Smooth muscle cell (in vitro differentiated cells): ENCODE measurements at regions not wholly inside any gene's neighbourhood (a gene's known extent, or its start where the extent isn't known, plus 50 kb on each side); places are given as distances from the start of the nearest gene placed in this dataset.

Experiments used
- DNase-seq: peaks from one replicate; lab custom pipeline; 2025; ENCODE audit not compliant: unreplicated experiment; lab: John Stamatoyannopoulos, UW
- H2AFZ ChIP-seq: fragments of 200-600 bp; sonication (generic); 2 replicates; pipeline ENCODE4 v1.6.0; 2016; ENCODE audit warnings: antibody characterized with exemption, low read depth, mild to moderate bottlenecking
- H3F3A ChIP-seq: fragments of 200-600 bp; sonication (generic); 2 replicates; pipeline ENCODE4 v1.6.0; 2017; ENCODE audit warnings: antibody characterized with exemption, low read depth
- H3K27ac ChIP-seq: fragments of 200-600 bp; sonication (generic); 2 replicates; pipeline ENCODE4 v1.5.1; 2016; ENCODE audit warnings: low read depth, mild to moderate bottlenecking
- H3K27me3 ChIP-seq: fragments of 200-600 bp; sonication (generic); 2 replicates; pipeline ENCODE4 v1.6.1; 2016; ENCODE audit warnings: low read depth, mild to moderate bottlenecking
- H3K36me3 ChIP-seq: fragments of 200-600 bp; sonication (generic); 2 replicates; pipeline ENCODE4 v1.5.1; 2016; ENCODE audit warnings: low read depth
- H3K4me1 ChIP-seq: fragments of 200-600 bp; sonication (generic); 2 replicates; pipeline ENCODE4 v1.5.1; 2016; ENCODE audit warnings: low read depth
- H3K4me2 ChIP-seq: fragments of 200-600 bp; sonication (generic); 2 replicates; pipeline ENCODE4 v1.6.0; 2016; ENCODE audit warnings: mild to moderate bottlenecking
- H3K4me3 ChIP-seq: fragments of 200-600 bp; sonication (generic); 2 replicates; pipeline ENCODE4 v1.5.1; 2016; ENCODE audit warnings: mild to moderate bottlenecking
- H3K79me2 ChIP-seq: fragments of 200-600 bp; sonication (generic); 2 replicates; pipeline ENCODE4 v1.6.0; 2016; ENCODE audit warnings: low read depth, mild to moderate bottlenecking
- H3K9ac ChIP-seq: fragments of 200-600 bp; sonication (generic); 2 replicates; pipeline ENCODE4 v1.6.0; 2016; ENCODE audit warnings: low read depth
- H3K9me3 ChIP-seq: fragments of 200-600 bp; sonication (generic); replicated peaks from 2 replicates; pipeline ENCODE4 v1.5.1; 2016; ENCODE audit warnings: low read depth
- H4K20me1 ChIP-seq: fragments of 200-600 bp; sonication (generic); 2 replicates; pipeline ENCODE4 v1.6.0; 2016; ENCODE audit warnings: low read depth
- WGBS: methylation state at CpG from one replicate; pipeline ENCODE4 v1.1.7; 2016; ENCODE audit warnings: low lambda C conversion rate; 5-methylcytosine and 5-hydroxymethylcytosine counted together
- TF ChIP-seq, protein P1 (sequence below): fragments of 200-600 bp; sonication (generic); IDR thresholded peaks from 2 replicates; pipeline ENCODE4 v1.5.1; 2017; ENCODE audit warnings: borderline replicate concordance, mild to moderate bottlenecking, antibody characterized with exemption; ENCODE audit not compliant: insufficient read depth, poor library complexity, severe bottlenecking

DNA sequence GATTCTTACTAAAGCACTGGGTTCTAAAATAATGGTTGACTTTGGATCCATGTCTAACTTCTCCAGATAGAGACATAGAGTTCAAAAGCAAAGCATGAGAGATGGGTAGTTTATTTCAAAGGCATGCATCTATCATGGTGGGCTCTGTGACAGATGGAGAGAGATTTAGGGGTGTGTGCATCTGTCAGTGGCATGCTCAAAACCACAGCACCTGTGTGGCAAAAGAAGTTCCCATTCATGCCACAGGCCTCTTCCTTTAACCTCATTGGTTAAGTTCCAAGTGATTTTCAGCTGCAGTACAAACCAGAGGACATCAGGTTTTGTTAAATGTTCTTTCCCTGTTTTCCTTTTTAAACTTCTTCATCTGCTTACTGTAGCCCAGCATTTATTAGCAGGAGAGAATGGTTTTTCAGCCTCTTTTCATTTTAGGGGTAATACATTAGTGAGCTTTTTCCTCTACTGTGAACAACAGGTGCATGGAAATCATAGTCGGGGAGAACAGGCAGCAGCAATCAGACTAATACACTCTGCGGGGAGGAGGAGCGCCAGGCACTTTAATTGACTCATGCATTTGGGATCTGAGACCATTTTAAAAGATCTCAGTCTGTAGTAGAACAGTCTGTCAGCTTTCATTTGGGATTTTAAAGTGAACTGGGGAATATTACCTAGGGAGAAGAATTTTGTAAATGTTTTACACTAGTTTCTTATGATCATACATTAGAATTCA lies 52.4 kb upstream of the UPP2 start:
- Histone ChIP-seq H3F3A (no peaks in the 10 kb centered on the region), H3K4me1 (no peaks in the 10 kb centered on the region), H3K4me3 (no peak overlapping the region), H3K9me3 (no peaks in the 10 kb centered on the region), H3K27ac (no peak overlapping the region), H4K20me1 (no peaks in the 10 kb centered on the region), H3K79me2 (no peaks in the 10 kb centered on the region), H3K27me3 (no peaks in the 10 kb centered on the region), H3K4me2 (no peak overlapping the region), H3K36me3 (no peaks in the 10 kb centered on the region), H3K9ac (no peak overlapping the region), H2AFZ (no peak overlapping the region)
- WGBS, result 90% methylated on average over 3 of the region's 3 CpGs
- DNase-seq, result no peak
- TF ChIP-seq, protein P1, sequence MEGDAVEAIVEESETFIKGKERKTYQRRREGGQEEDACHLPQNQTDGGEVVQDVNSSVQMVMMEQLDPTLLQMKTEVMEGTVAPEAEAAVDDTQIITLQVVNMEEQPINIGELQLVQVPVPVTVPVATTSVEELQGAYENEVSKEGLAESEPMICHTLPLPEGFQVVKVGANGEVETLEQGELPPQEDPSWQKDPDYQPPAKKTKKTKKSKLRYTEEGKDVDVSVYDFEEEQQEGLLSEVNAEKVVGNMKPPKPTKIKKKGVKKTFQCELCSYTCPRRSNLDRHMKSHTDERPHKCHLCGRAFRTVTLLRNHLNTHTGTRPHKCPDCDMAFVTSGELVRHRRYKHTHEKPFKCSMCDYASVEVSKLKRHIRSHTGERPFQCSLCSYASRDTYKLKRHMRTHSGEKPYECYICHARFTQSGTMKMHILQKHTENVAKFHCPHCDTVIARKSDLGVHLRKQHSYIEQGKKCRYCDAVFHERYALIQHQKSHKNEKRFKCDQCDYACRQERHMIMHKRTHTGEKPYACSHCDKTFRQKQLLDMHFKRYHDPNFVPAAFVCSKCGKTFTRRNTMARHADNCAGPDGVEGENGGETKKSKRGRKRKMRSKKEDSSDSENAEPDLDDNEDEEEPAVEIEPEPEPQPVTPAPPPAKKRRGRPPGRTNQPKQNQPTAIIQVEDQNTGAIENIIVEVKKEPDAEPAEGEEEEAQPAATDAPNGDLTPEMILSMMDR, result no peak

DNA sequence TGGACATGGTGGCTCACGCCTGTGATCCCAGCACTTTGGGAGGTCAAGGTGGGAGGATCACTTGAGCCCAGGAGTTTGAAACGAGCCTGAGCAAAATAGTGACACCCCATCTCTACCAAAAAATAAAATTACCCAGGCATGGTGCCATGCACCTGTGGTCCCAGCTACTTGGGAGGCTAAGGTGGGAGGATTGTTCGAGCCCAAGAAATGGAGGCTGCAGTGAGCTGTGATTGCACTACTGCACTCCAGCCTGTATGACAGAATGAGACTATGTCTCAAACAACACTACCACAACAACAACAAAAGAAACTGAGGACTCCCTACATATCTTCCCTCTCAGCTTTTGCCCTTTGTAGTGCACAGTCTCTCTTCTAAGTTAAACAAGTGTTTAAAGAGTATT lies 53.3 kb upstream of the UPP2 start:
- Histone ChIP-seq H3K79me2 (no peaks in the 10 kb centered on the region), H4K20me1 (no peaks in the 10 kb centered on the region), H3K4me2 (no peak overlapping the region), H3K4me3 (no peak overlapping the region), H3K27ac (no peak overlapping the region), H3F3A (no peaks in the 10 kb centered on the region), H3K27me3 (no peaks in the 10 kb centered on the region), H3K4me1 (no peaks in the 10 kb centered on the region), H3K9ac (no peak overlapping the region), H3K36me3 (no peaks in the 10 kb centered on the region), H3K9me3 (no peaks in the 10 kb centered on the region), H2AFZ (no peak overlapping the region)
- 80% methylated on average over 3 of the region's 3 CpGs for WGBS
- TF ChIP-seq, protein P1, result no peak
- DNase-seq, result no peak

DNA sequence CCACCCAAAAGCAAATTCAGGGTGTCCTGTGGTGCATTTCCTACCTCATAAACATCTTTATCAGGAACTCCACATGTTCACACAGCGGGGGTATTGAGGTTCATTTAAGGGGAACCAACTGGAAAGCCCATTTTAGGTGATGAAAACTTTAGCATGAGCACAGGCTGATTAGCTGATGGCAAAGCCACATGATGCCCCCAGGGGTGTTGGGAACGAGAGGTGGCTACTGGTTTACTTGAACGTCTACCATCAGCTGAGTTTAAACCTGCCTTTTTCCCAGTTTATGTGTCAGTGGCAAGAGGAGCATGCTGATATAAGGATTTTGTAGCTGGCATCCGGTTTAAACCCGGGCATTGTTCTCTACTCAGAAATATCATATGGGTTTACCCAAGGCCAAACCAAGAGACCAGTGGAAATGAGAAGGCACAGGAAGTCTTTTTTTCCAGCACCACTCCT lies 54.5 kb upstream of the UPP2 start:
- H3K4me1 ChIP-seq, result peaks cover 5% of the 10 kb centered on the region
- H3K4me2 ChIP-seq, result no peak overlapping the region
- H3F3A ChIP-seq, result no peaks in the 10 kb centered on the region
- H2AFZ ChIP-seq, result no peak overlapping the region
- H3K9ac ChIP-seq, result no peak overlapping the region
- no peak overlapping the region for H3K4me3 ChIP-seq
- no peak overlapping the region for H3K27ac ChIP-seq
- no peaks in the 10 kb centered on the region for H3K79me2 ChIP-seq
- H4K20me1 ChIP-seq, result no peaks in the 10 kb centered on the region
- TF ChIP-seq, protein P1, result no peak
- H3K27me3 ChIP-seq, result no peaks in the 10 kb centered on the region
- H3K9me3 ChIP-seq, result no peaks in the 10 kb centered on the region
- H3K36me3 ChIP-seq, result no peaks in the 10 kb centered on the region
- 89% methylated on average over 5 of the region's 5 CpGs for WGBS
- no peak for DNase-seq
